Chondrocyte (in vitro differentiated cells): ENCODE measurements at regions not wholly inside any gene's neighbourhood (a gene's known extent, or its start where the extent isn't known, plus 50 kb on each side); places are given as distances from the start of the nearest gene placed in this dataset.
"Not testable (repeated sequence)": the region's sequence is repeated elsewhere in the genome, so short reads cannot be mapped to it uniquely, and the experiment has no call there.

Experiments
- DNase-seq: peaks from one replicate; pipeline ENCODE4 v3.0.0; 2021; ENCODE audit warnings: mixed read lengths, low spot score
- H3K27ac Mint-ChIP-seq: one replicate; pipeline ENCODE4 v1.8.0; 2021; ENCODE audit warnings: mild to moderate bottlenecking, moderate library complexity, mixed read lengths; ENCODE audit not compliant: unreplicated experiment
- H3K27me3 Mint-ChIP-seq: 2 replicates; pipeline ENCODE4 v1.8.0; 2021; ENCODE audit warnings: low read depth, mixed read lengths
- H3K36me3 Mint-ChIP-seq: 2 replicates; pipeline ENCODE4 v1.8.0; 2021; ENCODE audit warnings: low read depth, mixed read lengths
- H3K4me1 Mint-ChIP-seq: 2 replicates; pipeline ENCODE4 v1.8.0; 2021; ENCODE audit warnings: low read depth, mild to moderate bottlenecking, mixed read lengths
- H3K4me3 Mint-ChIP-seq: one replicate; pipeline ENCODE4 v1.8.0; 2021; ENCODE audit warnings: mild to moderate bottlenecking, moderate library complexity, mixed read lengths; ENCODE audit not compliant: unreplicated experiment
- H3K9me3 Mint-ChIP-seq: 2 replicates; pipeline ENCODE4 v1.8.0; 2021; ENCODE audit warnings: low read depth, mixed read lengths
- CTCF ChIP-seq: fragments of 200-600 bp; sonication (generic); IDR thresholded peaks from 2 replicates; pipeline ENCODE4 v1.5.0; 2021; ENCODE audit warnings: antibody characterized with exemption, mild to moderate bottlenecking, moderate library complexity

- Mint-ChIP-seq H3K9me3 (peaks cover 4% of the 10 kb centered on the region), H3K36me3 (no peaks in the 10 kb centered on the region), H3K27ac (no peak overlapping the region), H3K4me3 (no peak overlapping the region), H3K27me3 (no peaks in the 10 kb centered on the region), H3K4me1 (peaks cover 25% of the 10 kb centered on the region)
- DNase-seq: no peak
- TF ChIP-seq CTCF: no peak
Observed at GRCh38 chr17:71446645-71447437, 674.0 kb upstream of the SOX9 start.

GRCh38 chr17:71447644-71448043, 673.2 kb upstream of the SOX9 start:
- Mint-ChIP-seq H3K27ac (no peak overlapping the region), H3K36me3 (no peaks in the 10 kb centered on the region), H3K27me3 (no peaks in the 10 kb centered on the region), H3K4me1 (peaks cover 25% of the 10 kb centered on the region), H3K9me3 (peaks cover 4% of the 10 kb centered on the region), H3K4me3 (no peak overlapping the region)
- DNase-seq: no peak
- no peak for TF ChIP-seq CTCF

- not testable (repeated sequence) for H3K4me1 Mint-ChIP-seq, H3K4me3 Mint-ChIP-seq, H3K27ac Mint-ChIP-seq, H3K9me3 Mint-ChIP-seq, DNase-seq, H3K36me3 Mint-ChIP-seq, H3K27me3 Mint-ChIP-seq
Observed at GRCh38 chr17:71450657-71451056, 670.2 kb upstream of the SOX9 start.

- no peaks in the 10 kb centered on the region for H3K4me1 Mint-ChIP-seq
- H3K27ac Mint-ChIP-seq: no peak overlapping the region
- peaks cover 4% of the 10 kb centered on the region for H3K9me3 Mint-ChIP-seq
- TF ChIP-seq CTCF: no peak
- no peak for DNase-seq
- no peaks in the 10 kb centered on the region for H3K27me3 Mint-ChIP-seq
- no peak overlapping the region for H3K4me3 Mint-ChIP-seq
- no peaks in the 10 kb centered on the region for H3K36me3 Mint-ChIP-seq
Observed at GRCh38 chr17:71453876-71454422, 666.9 kb upstream of the SOX9 start.

- Mint-ChIP-seq H3K4me1 (no peaks in the 10 kb centered on the region), H3K4me3 (no peak overlapping the region), H3K9me3 (peaks cover 4% of the 10 kb centered on the region)
Observed at GRCh38 chr17:71455219-71455618, 665.6 kb upstream of the SOX9 start.

More at GRCh38 chr17:71455219-71455618, 665.6 kb upstream of the SOX9 start:
- H3K27me3 Mint-ChIP-seq: no peaks in the 10 kb centered on the region
- no peaks in the 10 kb centered on the region for H3K36me3 Mint-ChIP-seq
- no peak for DNase-seq
- H3K27ac Mint-ChIP-seq: no peak overlapping the region
- TF ChIP-seq CTCF: no peak
